Neural progenitor cell (in vitro differentiated cells): ENCODE measurements at regions not wholly inside any gene's neighbourhood (a gene's known extent, or its start where the extent isn't known, plus 50 kb on each side); places are given as distances from the start of the nearest gene placed in this dataset.

ENCODE experiments used
- DNase-seq: peaks from one replicate; pipeline ENCODE4 v3.0.0-alpha.2; 2016; ENCODE audit warnings: low spot score
- H2AFZ ChIP-seq: fragments of 200-600 bp; sonication (generic); replicated peaks from 2 replicates; pipeline ENCODE4 v1.6.1; 2016; ENCODE audit warnings: antibody characterized with exemption
- H3F3A ChIP-seq: fragments of 200-600 bp; sonication (generic); 2 replicates; pipeline ENCODE4 v1.6.1; 2016; ENCODE audit warnings: antibody characterized with exemption, low read depth
- H3K27ac ChIP-seq: fragments of 200-600 bp; sonication (generic); 2 replicates; pipeline ENCODE4 v1.5.1; 2016; ENCODE audit warnings: mild to moderate bottlenecking
- H3K27me3 ChIP-seq: fragments of 200-600 bp; sonication (generic); 2 replicates; pipeline ENCODE4 v1.6.1; 2016; ENCODE audit warnings: mild to moderate bottlenecking, moderate library complexity
- H3K36me3 ChIP-seq: fragments of 200-600 bp; sonication (generic); 2 replicates; pipeline ENCODE4 v1.5.1; 2016
- H3K4me1 ChIP-seq: fragments of 200-600 bp; sonication (generic); 2 replicates; pipeline ENCODE4 v1.6.1; 2016; ENCODE audit warnings: mixed run types
- H3K4me2 ChIP-seq: fragments of 200-600 bp; sonication (generic); 2 replicates; pipeline ENCODE4 v1.6.1; 2016
- H3K4me3 ChIP-seq: fragments of 200-600 bp; sonication (generic); 2 replicates; pipeline ENCODE4 v1.5.1; 2016
- H3K79me2 ChIP-seq: fragments of 200-600 bp; sonication (generic); 2 replicates; pipeline ENCODE4 v1.6.1; 2016; ENCODE audit warnings: low read depth
- H3K9ac ChIP-seq: fragments of 200-600 bp; sonication (generic); 2 replicates; pipeline ENCODE4 v1.6.1; 2016
- H3K9me3 ChIP-seq: fragments of 200-600 bp; sonication (generic); 2 replicates; pipeline ENCODE4 v1.5.1; 2016; ENCODE audit warnings: low read depth
- H4K20me1 ChIP-seq: fragments of 200-600 bp; sonication (generic); 2 replicates; pipeline ENCODE4 v1.6.1; 2016; ENCODE audit warnings: low read depth
- H3K27ac Mint-ChIP-seq: 3 replicates; pipeline ENCODE4 v1.8.0; 2021; ENCODE audit warnings: mixed read lengths
- H3K27me3 Mint-ChIP-seq: 2 replicates; pipeline ENCODE4 v1.8.0; 2022; ENCODE audit warnings: low read depth, mild to moderate bottlenecking, inconsistent platforms, moderate library complexity, mixed read lengths; ENCODE audit not compliant: insufficient read depth
- H3K36me3 Mint-ChIP-seq: 3 replicates; pipeline ENCODE4 v1.8.0; 2021; ENCODE audit warnings: mixed read lengths
- H3K4me1 Mint-ChIP-seq: 3 replicates; pipeline ENCODE4 v1.8.0; 2021; ENCODE audit warnings: mixed read lengths
- H3K4me3 Mint-ChIP-seq: 3 replicates; pipeline ENCODE4 v1.8.0; 2021; ENCODE audit warnings: mild to moderate bottlenecking, moderate library complexity, mixed read lengths
- H3K9me3 Mint-ChIP-seq: 3 replicates; pipeline ENCODE4 v1.8.0; 2020; ENCODE audit warnings: mixed read lengths
- EZH2 ChIP-seq: fragments of 200-600 bp; sonication (generic); IDR thresholded peaks from 2 replicates; pipeline ENCODE4 v1.6.1; 2017; ENCODE audit warnings: antibody characterized with exemption, mild to moderate bottlenecking, moderate library complexity
- EZH2phosphoT487 ChIP-seq: fragments of 200-600 bp; sonication (generic); IDR thresholded peaks from 2 replicates; pipeline ENCODE4 v1.6.1; 2017; ENCODE audit warnings: antibody characterized with exemption
- TF ChIP-seq, protein P1 (sequence below): fragments of 200-600 bp; sonication (generic); IDR thresholded peaks from 2 replicates; pipeline ENCODE4 v1.5.1; 2017; ENCODE audit warnings: antibody characterized with exemption, mild to moderate bottlenecking

DNA sequence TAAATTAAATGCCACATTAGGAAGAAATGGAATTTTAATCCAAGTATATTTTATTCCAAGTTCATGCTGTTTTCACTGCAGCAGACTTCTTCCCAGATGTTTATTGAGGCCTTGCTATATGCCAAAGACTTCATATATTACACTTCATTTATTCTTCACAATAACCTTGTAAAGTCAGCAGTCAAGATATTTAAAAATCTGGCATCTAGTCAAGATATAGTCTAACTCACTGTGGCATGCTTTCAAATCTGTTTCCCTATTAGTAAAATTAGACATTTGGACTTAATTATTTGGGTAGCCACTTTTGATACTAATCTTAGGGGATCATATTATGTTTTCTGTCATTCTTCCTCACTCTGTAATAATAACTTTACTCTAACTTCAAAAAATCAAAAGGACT is 81.5 kb upstream of the VGLL3 start:
- Histone ChIP-seq H3K4me2 (no peak overlapping the region), H2AFZ (no peak overlapping the region), H3K79me2 (no peaks in the 10 kb centered on the region), H3K4me3 (no peak overlapping the region), H3K4me1 (no peaks in the 10 kb centered on the region), H4K20me1 (no peaks in the 10 kb centered on the region), H3K27me3 (no peaks in the 10 kb centered on the region), H3F3A (no peaks in the 10 kb centered on the region), H3K9ac (no peak overlapping the region), H3K9me3 (no peaks in the 10 kb centered on the region), H3K36me3 (no peaks in the 10 kb centered on the region), H3K27ac (no peak overlapping the region)
- Mint-ChIP-seq H3K36me3 (no peaks in the 10 kb centered on the region), H3K27me3 (peaks cover 2% of the 10 kb centered on the region), H3K4me3 (no peak overlapping the region), H3K27ac (no peak overlapping the region), H3K4me1 (no peaks in the 10 kb centered on the region), H3K9me3 (no peaks in the 10 kb centered on the region)
- TF ChIP-seq EZH2: no peak
- TF ChIP-seq, protein P1, sequence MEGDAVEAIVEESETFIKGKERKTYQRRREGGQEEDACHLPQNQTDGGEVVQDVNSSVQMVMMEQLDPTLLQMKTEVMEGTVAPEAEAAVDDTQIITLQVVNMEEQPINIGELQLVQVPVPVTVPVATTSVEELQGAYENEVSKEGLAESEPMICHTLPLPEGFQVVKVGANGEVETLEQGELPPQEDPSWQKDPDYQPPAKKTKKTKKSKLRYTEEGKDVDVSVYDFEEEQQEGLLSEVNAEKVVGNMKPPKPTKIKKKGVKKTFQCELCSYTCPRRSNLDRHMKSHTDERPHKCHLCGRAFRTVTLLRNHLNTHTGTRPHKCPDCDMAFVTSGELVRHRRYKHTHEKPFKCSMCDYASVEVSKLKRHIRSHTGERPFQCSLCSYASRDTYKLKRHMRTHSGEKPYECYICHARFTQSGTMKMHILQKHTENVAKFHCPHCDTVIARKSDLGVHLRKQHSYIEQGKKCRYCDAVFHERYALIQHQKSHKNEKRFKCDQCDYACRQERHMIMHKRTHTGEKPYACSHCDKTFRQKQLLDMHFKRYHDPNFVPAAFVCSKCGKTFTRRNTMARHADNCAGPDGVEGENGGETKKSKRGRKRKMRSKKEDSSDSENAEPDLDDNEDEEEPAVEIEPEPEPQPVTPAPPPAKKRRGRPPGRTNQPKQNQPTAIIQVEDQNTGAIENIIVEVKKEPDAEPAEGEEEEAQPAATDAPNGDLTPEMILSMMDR: no peak
- TF ChIP-seq EZH2phosphoT487: no peak
- DNase-seq: no peak

DNA sequence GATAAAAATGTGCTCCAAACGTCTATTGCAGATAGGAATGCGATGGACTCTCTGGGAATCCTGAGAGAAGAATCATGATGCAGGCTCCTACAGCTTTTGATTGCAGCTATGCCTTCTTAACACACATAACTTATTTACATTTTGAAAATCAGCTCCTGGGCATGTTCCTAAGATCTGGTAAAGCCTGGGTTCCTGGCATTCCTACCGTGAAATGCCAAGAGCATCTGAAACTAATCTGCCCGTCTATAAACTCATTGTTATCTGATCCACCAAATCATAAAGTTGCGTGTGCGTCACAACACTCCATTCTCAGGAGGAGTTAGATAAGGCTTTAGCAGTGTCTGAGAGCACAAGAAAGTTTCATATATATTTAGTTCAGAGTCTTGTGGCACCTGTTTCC is 79.0 kb upstream of the VGLL3 start:
- no peak for DNase-seq
- Histone ChIP-seq H3K36me3 (no peaks in the 10 kb centered on the region), H3K4me2 (no peak overlapping the region), H3K27me3 (no peaks in the 10 kb centered on the region), H3K9ac (no peak overlapping the region), H4K20me1 (no peaks in the 10 kb centered on the region), H3K9me3 (no peaks in the 10 kb centered on the region), H2AFZ (no peak overlapping the region), H3K79me2 (no peaks in the 10 kb centered on the region), H3K4me3 (no peak overlapping the region), H3K27ac (no peak overlapping the region), H3K4me1 (no peaks in the 10 kb centered on the region), H3F3A (no peaks in the 10 kb centered on the region)
- no peak for TF ChIP-seq EZH2
- TF ChIP-seq, protein P1: no peak
- no peak for TF ChIP-seq EZH2phosphoT487
- H3K27ac Mint-ChIP-seq: no peak overlapping the region
- no peaks in the 10 kb centered on the region for H3K36me3 Mint-ChIP-seq
- no peak overlapping the region for H3K4me3 Mint-ChIP-seq
- no peaks in the 10 kb centered on the region for H3K4me1 Mint-ChIP-seq
- no peaks in the 10 kb centered on the region for H3K9me3 Mint-ChIP-seq
- H3K27me3 Mint-ChIP-seq: no peaks in the 10 kb centered on the region

DNA sequence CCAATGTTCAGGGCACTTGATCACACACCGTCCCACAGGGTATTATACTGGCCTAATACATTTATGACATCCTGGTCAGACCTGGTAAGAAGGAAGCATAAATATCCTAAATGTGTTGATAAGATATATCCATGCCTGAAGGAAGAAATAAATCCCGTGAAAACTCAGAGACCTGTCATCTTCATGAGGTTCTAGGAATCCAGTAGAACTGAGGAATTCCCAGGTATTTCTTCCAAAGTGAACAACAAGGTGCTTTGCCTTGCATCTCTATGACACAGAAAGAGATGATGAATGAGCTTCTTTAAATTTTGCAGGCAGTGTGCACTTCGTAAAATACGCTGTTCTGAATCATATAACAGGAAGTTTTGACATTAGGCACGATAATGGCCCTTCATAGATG is 78.1 kb upstream of the VGLL3 start:
- H3K9me3 ChIP-seq: no peaks in the 10 kb centered on the region
- H3K27ac ChIP-seq: no peak overlapping the region
- H3K4me1 ChIP-seq: no peaks in the 10 kb centered on the region
- TF ChIP-seq EZH2 (no peak), EZH2phosphoT487 (no peak)
- TF ChIP-seq, protein P1: no peak
- H3K36me3 Mint-ChIP-seq: no peaks in the 10 kb centered on the region
- H3K4me3 Mint-ChIP-seq: no peak overlapping the region
- H3F3A ChIP-seq: no peaks in the 10 kb centered on the region
- DNase-seq: no peak
- H3K27ac Mint-ChIP-seq: no peak overlapping the region
- H3K27me3 Mint-ChIP-seq: no peaks in the 10 kb centered on the region
- H3K79me2 ChIP-seq: no peaks in the 10 kb centered on the region
- no peaks in the 10 kb centered on the region for H3K36me3 ChIP-seq
- H3K9me3 Mint-ChIP-seq: no peaks in the 10 kb centered on the region
- no peaks in the 10 kb centered on the region for H4K20me1 ChIP-seq
- H3K9ac ChIP-seq: no peak overlapping the region
- no peaks in the 10 kb centered on the region for H3K4me1 Mint-ChIP-seq
- H3K4me2 ChIP-seq: no peak overlapping the region
- H3K27me3 ChIP-seq: no peaks in the 10 kb centered on the region
- no peak overlapping the region for H2AFZ ChIP-seq
- no peak overlapping the region for H3K4me3 ChIP-seq

DNA sequence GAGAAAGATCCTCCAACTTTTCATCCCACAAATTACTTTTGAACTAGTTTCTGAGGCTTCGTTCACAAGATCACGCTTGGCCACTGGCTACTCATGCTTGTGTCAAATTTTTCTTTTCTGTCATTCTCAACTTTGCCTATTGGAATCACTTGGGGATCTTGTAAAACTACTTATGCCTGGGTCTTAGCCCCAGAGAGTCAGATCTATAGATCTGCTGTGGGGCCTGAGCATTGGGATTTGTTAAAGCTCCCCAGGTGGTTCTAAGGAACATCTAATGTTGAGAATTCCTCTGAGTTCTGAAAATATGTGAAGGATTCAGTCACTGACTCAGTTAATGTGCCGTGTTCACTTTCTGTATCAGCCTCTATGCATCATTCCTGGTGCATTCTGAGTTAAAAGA is 71.7 kb upstream of the VGLL3 start:
- Mint-ChIP-seq H3K9me3 (peaks cover 3% of the 10 kb centered on the region), H3K27me3 (peaks cover 2% of the 10 kb centered on the region), H3K27ac (no peak overlapping the region), H3K4me3 (no peak overlapping the region), H3K36me3 (no peaks in the 10 kb centered on the region), H3K4me1 (peaks cover 2% of the 10 kb centered on the region)
- no peaks in the 10 kb centered on the region for H3K27me3 ChIP-seq
- H4K20me1 ChIP-seq: no peaks in the 10 kb centered on the region
- DNase-seq: peak; percentile 11
- no peaks in the 10 kb centered on the region for H3K9me3 ChIP-seq
- no peak overlapping the region for H2AFZ ChIP-seq
- H3K9ac ChIP-seq: no peak overlapping the region
- no peaks in the 10 kb centered on the region for H3K79me2 ChIP-seq
- H3F3A ChIP-seq: no peaks in the 10 kb centered on the region
- H3K27ac ChIP-seq: no peak overlapping the region
- TF ChIP-seq EZH2phosphoT487 (no peak), EZH2 (no peak)
- TF ChIP-seq, protein P1: no peak
- no peak overlapping the region for H3K4me3 ChIP-seq
- no peaks in the 10 kb centered on the region for H3K36me3 ChIP-seq
- H3K4me1 ChIP-seq: peaks cover 8% of the 10 kb centered on the region
- H3K4me2 ChIP-seq: peak overlapping the region; percentile 27
